Duodenal mucosa (tissue), 2 donors: ENCODE measurements at regions not wholly inside any gene's neighbourhood (a gene's known extent, or its start where the extent isn't known, plus 50 kb on each side); places are given as distances from the start of the nearest gene placed in this dataset.

Experiments
- H3K27ac ChIP-seq: one replicate; pipeline ENCODE4 v1.7.0; 2013; ENCODE audit warnings: low read depth, low read length
- H3K27me3 ChIP-seq, 2 donors: one replicate each; pipeline ENCODE4 v1.7.0; 2013; ENCODE audit warnings: low read length in 2 of 2, control low read depth in 1 of 2; ENCODE audit not compliant: insufficient read depth in 2 of 2, control insufficient read depth in 1 of 2
- H3K36me3 ChIP-seq, 2 donors: one replicate each; pipeline ENCODE4 v1.7.0; 2013; ENCODE audit warnings: low read length in 2 of 2, control low read depth in 1 of 2; ENCODE audit not compliant: insufficient read depth in 2 of 2, control insufficient read depth in 1 of 2
- H3K4me1 ChIP-seq, 2 donors: one replicate each; pipeline ENCODE4 v1.7.0; 2013; ENCODE audit warnings: low read length in 2 of 2, control low read depth in 1 of 2; ENCODE audit not compliant: insufficient read depth in 2 of 2, control insufficient read depth in 1 of 2
- H3K4me3 ChIP-seq, 2 donors: one replicate each; pipeline ENCODE4 v1.7.0; 2013; ENCODE audit warnings: low read length in 2 of 2, low read depth in 1 of 2
- H3K9ac ChIP-seq, 2 donors: one replicate each; pipeline ENCODE4 v1.7.0; 2013; ENCODE audit warnings: low read length in 2 of 2, low read depth in 1 of 2
- H3K9me3 ChIP-seq, 2 donors: one replicate each; pipeline ENCODE4 v1.7.0; 2013; ENCODE audit warnings: low read length in 2 of 2, control low read depth in 1 of 2; ENCODE audit not compliant: control insufficient read depth in 1 of 2

GRCh38 chr6:139627091-139627490 is 252.6 kb upstream of the CITED2 start:
- peaks cover 0 to 3% of the 10 kb centered on the region in 2 donors for H3K4me1 ChIP-seq
- H3K27ac ChIP-seq, result no peak overlapping the region
- H3K36me3 ChIP-seq, result no peaks in the 10 kb centered on the region
- no peak overlapping the region for H3K9ac ChIP-seq
- H3K27me3 ChIP-seq, result no peaks in the 10 kb centered on the region
- no peaks in the 10 kb centered on the region for H3K9me3 ChIP-seq
- no peak overlapping the region for H3K4me3 ChIP-seq

GRCh38 chr6:139625998-139626975 is 251.8 kb upstream of the CITED2 start:
- Histone ChIP-seq H3K4me1 (peaks cover 0 to 3% of the 10 kb centered on the region in 2 donors), H3K27ac (no peak overlapping the region), H3K4me3 (no peak overlapping the region), H3K9me3 (no peaks in the 10 kb centered on the region), H3K36me3 (no peaks in the 10 kb centered on the region), H3K27me3 (no peaks in the 10 kb centered on the region), H3K9ac (no peak overlapping the region)

GRCh38 chr6:139625081-139625939 is 250.9 kb upstream of the CITED2 start:
- Histone ChIP-seq H3K4me3 (no peak overlapping the region), H3K4me1 (peaks cover 0 to 3% of the 10 kb centered on the region in 2 donors), H3K36me3 (no peaks in the 10 kb centered on the region), H3K27me3 (no peaks in the 10 kb centered on the region), H3K27ac (no peak overlapping the region), H3K9ac (no peak overlapping the region), H3K9me3 (no peaks in the 10 kb centered on the region)

- Histone ChIP-seq H3K9me3 (no peaks in the 10 kb centered on the region), H3K4me1 (peaks cover 0 to 3% of the 10 kb centered on the region in 2 donors), H3K36me3 (no peaks in the 10 kb centered on the region), H3K27me3 (no peaks in the 10 kb centered on the region), H3K4me3 (no peak overlapping the region), H3K27ac (no peak overlapping the region), H3K9ac (no peak overlapping the region)
Measured at GRCh38 chr6:139623372-139623771, 248.9 kb upstream of the CITED2 start.

GRCh38 chr6:139613496-139613895 is 239.0 kb upstream of the CITED2 start:
- no peaks in the 10 kb centered on the region for H3K27me3 ChIP-seq
- H3K9ac ChIP-seq, result no peak overlapping the region
- no peaks in the 10 kb centered on the region for H3K9me3 ChIP-seq
- no peaks in the 10 kb centered on the region for H3K4me1 ChIP-seq
- H3K27ac ChIP-seq, result no peak overlapping the region
- H3K36me3 ChIP-seq, result no peaks in the 10 kb centered on the region
- H3K4me3 ChIP-seq, result no peak overlapping the region

- Histone ChIP-seq H3K27me3 (no peaks in the 10 kb centered on the region), H3K9me3 (no peaks in the 10 kb centered on the region), H3K36me3 (no peaks in the 10 kb centered on the region), H3K4me3 (no peak overlapping the region), H3K27ac (no peak overlapping the region), H3K4me1 (no peaks in the 10 kb centered on the region), H3K9ac (no peak overlapping the region)
Measured at GRCh38 chr6:139612135-139612465, 237.7 kb upstream of the CITED2 start.

- H3K9ac ChIP-seq, result no peak overlapping the region
- H3K36me3 ChIP-seq, result no peaks in the 10 kb centered on the region
- H3K4me1 ChIP-seq, result no peaks in the 10 kb centered on the region
- H3K27ac ChIP-seq, result no peak overlapping the region
- no peaks in the 10 kb centered on the region for H3K9me3 ChIP-seq
- H3K4me3 ChIP-seq, result no peak overlapping the region
- no peaks in the 10 kb centered on the region for H3K27me3 ChIP-seq
Measured at GRCh38 chr6:139611327-139612134, 237.1 kb upstream of the CITED2 start.

GRCh38 chr6:139608466-139609261 is 234.2 kb upstream of the CITED2 start:
- Histone ChIP-seq H3K27me3 (no peaks in the 10 kb centered on the region), H3K9ac (no peak overlapping the region), H3K36me3 (no peaks in the 10 kb centered on the region), H3K27ac (no peak overlapping the region), H3K9me3 (no peaks in the 10 kb centered on the region), H3K4me3 (no peak overlapping the region), H3K4me1 (no peaks in the 10 kb centered on the region)

GRCh38 chr6:139605350-139605749 is 230.9 kb upstream of the CITED2 start:
- Histone ChIP-seq H3K27me3 (no peaks in the 10 kb centered on the region), H3K36me3 (no peaks in the 10 kb centered on the region), H3K9ac (no peak overlapping the region), H3K4me3 (no peak overlapping the region), H3K9me3 (no peaks in the 10 kb centered on the region), H3K27ac (no peak overlapping the region), H3K4me1 (no peaks in the 10 kb centered on the region)
